B cell (primary cell): ENCODE measurements at regions not wholly inside any gene's neighbourhood (a gene's known extent, or its start where the extent isn't known, plus 50 kb on each side); places are given as distances from the start of the nearest gene placed in this dataset.

Source experiments
- CTCF ChIP-seq: fragments of 200-600 bp; IDR thresholded peaks from one replicate; pipeline ENCODE4 v1.8.0; 2022; ENCODE audit warnings: antibody characterized with exemption, mild to moderate bottlenecking
- EZH2 ChIP-seq: IDR thresholded peaks from 2 replicates; pipeline ENCODE4 v1.6.1; 2012; ENCODE audit warnings: borderline replicate concordance, low read depth, mild to moderate bottlenecking, moderate library complexity, low read length; ENCODE audit not compliant: insufficient read depth, poor library complexity, severe bottlenecking

- TF ChIP-seq CTCF (no peak), EZH2 (no peak)
Measured at GRCh38 chr11:109077291-109077920, 344.6 kb upstream of the C11orf87 start.
